Right ventricle myocardium inferior (tissue), 1 donor: ENCODE measurements at regions not wholly inside any gene's neighbourhood (a gene's known extent, or its start where the extent isn't known, plus 50 kb on each side); places are given as distances from the start of the nearest gene placed in this dataset.
"Not testable (repeated sequence)": the region's sequence is repeated elsewhere in the genome, so short reads cannot be mapped to it uniquely, and the experiment has no call there.

Experiments used
- ATAC-seq: fragments of 200-7000 bp; cut with Tn5 transposase; one replicate; pipeline ENCODE4 v1.9.1; 2020; ENCODE audit warnings: mild to moderate bottlenecking, moderate library complexity
- DNase-seq: peaks from one replicate; pipeline ENCODE4 v3.0.0; 2021; ENCODE audit errors: missing footprints
- intact Hi-C: fragments of 100-400 bp; cut with DNase I; formaldehyde crosslinking; loops from one replicate; pipeline ENCODE4 v1.11.0; 2022
- donor health status: DM: no; HTN: yes; CAD: no; lungs with severe emphysema.

GRCh38 chr5:40261984-40262383 is 417.7 kb upstream of the PTGER4 start:
- intact Hi-C loops: no loop called here
- no peak for DNase-seq
- no peak for ATAC-seq

DNA sequence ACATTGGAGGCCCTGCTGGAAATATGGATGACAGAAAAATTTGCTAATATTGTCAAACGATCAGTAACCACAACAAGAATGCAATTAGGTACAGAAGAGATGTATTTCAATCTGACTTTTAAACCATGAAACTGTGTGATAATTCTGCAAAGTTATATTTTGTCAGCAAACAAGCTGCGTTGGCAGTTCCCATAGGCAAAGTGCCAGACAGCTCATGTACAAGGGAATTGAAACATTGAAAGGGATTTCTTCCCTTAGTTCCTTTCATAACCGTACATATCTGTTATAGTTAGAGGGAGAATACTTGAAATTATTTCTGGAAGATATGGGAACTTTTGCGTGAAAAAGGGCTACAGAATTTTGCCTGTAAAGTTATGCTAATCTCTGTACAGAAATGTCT is 419.4 kb upstream of the PTGER4 start:
- intact Hi-C loops: no loop called here
- peak; percentile 67 for DNase-seq
- no peak for ATAC-seq

DNA sequence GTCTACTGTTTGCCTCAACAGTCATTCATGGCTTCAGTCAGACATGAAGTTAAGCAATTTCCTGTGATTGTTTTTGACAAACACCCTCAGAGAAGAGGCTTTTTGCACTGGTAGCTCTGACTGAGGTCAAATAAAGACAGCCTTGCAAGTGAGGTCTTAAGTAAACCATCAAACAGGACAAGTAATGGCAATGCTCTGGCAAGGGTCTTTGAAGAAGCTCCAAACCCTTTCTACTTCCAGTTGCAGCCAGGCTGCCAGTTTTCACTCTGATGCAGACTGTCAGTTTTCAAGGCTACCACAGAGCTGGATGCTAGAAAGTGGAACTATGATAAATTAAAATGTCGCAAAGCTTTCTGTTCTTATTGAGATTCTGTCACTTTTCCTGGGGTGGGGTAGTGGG is 421.5 kb upstream of the PTGER4 start:
- intact Hi-C loops: no loop called here
- ATAC-seq (no peak), DNase-seq (no peak)

DNA sequence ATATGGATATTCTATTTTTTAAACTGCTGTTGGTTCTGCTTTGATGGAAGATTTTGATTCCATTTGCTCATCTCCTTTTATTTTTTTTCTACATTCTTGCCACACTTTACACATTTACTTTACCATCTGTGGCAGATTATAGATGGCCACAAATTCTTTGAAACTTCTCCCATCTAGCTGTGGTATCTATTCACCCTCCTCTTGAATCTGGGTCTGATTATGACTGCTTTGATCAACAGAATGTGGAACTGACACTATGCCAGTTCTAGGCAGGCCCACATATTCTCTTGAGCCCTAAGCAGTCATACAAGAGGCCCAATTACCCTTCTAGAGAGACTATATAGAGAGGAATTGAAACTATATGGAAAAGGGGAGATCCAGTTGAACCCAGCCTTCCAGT is 439.0 kb upstream of the PTGER4 start:
- intact Hi-C loops: no loop called here
- DNase-seq (no peak), ATAC-seq (no peak)

DNA sequence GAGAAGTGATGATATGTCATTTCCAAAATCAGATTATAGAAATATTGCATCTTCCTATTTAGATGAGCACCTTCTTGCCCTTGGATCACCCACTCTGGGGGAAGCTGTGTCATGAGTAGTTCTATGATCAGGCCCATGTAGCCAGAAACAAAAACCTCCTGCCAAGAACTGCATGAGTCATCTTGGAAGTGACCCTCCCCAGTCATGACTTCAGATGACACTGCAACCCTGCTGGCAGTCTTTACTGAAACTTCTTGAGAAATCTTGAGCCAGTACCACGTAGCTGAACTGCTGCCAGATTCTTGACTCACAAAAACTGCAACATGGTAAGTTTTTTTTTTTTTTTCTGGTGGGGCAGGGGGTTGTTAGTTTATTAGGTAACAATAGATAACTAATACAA is 439.6 kb upstream of the PTGER4 start:
- intact Hi-C loops: no loop called here
- no peak for ATAC-seq
- no peak for DNase-seq

- no peak for ATAC-seq
- DNase-seq: no peak
- intact Hi-C loops: no loop called here
Measured at GRCh38 chr5:40238066-40238745, 441.5 kb upstream of the PTGER4 start.

DNA sequence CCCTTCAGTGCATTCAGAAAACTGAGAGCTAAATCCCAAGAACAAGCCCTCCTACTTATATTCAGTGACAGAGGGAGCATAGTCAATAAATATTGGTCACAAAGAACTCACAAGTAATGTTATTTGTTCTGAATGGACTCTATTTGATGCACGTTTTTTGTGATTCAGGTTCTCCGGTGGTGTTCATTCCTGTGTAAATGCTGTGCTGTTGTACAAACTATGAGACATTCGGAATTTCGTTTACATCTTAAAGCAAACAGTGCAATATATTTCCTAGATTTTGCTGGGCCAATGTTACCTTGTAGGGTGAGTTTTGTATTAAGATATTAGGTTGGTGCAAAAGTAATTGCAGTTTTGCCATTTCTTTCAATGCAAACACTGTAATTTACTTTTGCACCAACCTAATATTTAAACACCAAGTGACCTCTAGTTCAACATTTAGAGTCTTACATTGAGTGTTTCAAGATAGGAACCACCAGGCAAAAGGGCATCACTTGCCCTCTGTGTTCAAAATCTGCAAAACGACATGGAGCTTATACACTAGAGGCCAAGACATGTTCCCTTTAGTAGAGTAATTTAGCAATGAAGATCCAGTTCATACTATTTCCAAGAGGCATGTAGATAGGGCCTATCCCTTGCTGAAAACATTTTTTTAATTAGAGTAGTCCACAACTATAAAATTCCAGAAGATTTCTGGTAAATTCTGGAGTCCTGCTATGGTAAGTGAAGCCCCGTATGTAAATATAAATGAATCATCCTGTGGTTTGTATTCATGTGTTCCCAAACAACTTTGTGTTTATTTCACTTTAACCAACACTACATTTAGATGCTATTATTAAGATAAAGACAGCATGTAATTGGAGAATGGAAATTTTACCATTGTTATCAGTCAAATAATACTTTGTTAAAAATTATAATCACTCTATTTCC is 444.0 kb upstream of the PTGER4 start:
- no peak for ATAC-seq
- intact Hi-C loops: no loop called here

DNA sequence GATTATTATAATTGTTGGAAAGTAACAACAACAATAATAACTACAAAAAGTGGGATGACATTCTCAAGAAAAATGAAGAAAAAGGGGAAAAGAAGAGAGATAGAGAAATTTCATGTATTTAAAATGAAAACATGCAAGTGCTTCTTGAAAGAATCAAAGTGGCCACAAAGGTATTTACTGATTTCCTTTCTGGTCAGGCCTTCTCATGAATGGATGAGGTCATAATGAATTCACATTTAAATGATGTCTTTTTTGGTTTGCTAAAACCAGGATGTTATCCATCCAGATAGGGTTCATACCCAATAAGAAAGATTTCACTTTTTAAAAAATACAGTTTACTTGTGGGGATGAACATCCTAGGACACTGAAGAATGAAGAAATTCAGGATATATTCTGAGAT is 446.4 kb upstream of the PTGER4 start:
- intact Hi-C loops: no loop called here
- DNase-seq (no peak), ATAC-seq (no peak)

More for the DNA sequence above, 444.0 kb upstream of the PTGER4 start:
- DNase-seq: no peak

DNA sequence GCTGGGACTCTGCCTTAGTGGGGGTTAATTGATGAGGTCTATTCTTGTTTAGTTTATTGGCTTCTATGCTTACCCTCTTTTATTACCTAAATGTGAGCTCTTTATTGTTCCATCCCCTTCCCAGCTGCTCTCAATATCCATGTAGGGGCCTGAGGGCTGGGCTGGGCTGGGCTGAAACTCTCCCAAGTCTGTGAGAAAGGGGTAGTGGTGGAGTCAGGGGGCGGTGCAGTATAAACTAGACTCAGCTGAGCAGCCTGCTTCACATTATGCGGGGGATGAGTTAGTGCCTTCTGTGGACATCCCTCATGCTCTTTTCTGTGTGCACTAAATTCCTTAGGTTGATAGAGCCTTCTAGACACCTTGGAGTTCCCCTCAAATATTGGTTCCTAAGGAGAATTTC is 451.8 kb upstream of the PTGER4 start:
- DNase-seq: no peak
- ATAC-seq: no peak
- intact Hi-C loops: no loop called here

DNA sequence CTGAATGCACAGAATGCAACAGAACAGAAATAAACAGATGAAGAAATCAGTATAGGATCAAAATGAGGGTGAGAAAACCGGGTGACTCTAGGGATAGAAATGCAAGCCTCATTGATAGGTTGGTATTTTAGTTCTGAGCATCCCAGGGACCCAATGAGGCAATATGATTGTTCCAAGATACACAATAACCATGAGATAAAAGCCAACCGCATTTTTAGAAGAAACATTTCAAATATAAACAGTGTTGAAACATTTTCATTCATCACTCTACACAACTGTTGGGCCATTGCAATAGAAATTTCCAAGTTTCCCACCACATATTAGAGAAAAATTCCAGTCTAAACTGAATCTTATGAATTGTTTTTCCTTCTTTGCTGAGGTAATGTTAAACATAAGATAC is 452.3 kb upstream of the PTGER4 start:
- DNase-seq: no peak
- intact Hi-C loops: no loop called here
- no peak for ATAC-seq

DNA sequence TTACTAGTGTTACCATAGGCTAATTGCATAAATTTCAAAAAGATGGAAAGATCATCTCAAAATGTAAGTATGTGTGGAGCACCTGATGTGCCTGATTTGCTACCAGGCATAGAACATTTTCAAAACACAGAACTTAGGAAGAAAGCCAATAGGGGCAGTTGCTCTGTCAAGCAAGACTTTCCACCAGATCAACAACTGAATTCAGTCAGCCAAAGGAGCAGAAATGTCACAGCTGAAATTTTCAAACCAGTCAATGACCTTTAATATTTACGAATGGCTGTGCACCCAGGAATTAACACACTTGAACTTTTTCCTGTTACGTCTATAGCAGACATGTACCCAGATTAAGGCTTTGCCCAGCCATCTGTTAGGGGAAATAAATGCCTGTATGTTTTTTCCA is 452.8 kb upstream of the PTGER4 start:
- ATAC-seq: no peak
- no peak for DNase-seq
- intact Hi-C loops: no loop called here

DNA sequence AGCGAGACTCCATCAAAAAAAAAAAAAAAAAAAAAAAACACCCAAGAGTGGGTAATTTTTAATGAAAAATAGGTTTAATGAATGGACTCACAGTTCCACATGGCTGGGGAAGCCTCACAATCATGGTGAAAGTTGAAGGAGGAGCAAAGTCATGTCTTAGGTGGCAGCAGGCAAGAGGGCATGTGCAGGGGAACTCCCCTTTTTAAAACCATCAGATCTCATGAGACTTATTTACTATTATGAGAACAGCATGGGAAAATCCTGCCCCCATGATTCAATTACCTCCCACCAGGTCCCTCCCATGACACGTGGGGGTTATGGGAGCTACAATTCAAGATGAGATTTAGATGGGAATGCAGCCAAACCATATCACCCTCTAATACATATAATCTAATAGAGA is 454.6 kb upstream of the PTGER4 start:
- ATAC-seq, intact Hi-C loops, DNase-seq: not testable (repeated sequence)

GRCh38 chr5:40224421-40224820 is 455.3 kb upstream of the PTGER4 start:
- ATAC-seq: no peak
- intact Hi-C loops: no loop called here
- DNase-seq: no peak

DNA sequence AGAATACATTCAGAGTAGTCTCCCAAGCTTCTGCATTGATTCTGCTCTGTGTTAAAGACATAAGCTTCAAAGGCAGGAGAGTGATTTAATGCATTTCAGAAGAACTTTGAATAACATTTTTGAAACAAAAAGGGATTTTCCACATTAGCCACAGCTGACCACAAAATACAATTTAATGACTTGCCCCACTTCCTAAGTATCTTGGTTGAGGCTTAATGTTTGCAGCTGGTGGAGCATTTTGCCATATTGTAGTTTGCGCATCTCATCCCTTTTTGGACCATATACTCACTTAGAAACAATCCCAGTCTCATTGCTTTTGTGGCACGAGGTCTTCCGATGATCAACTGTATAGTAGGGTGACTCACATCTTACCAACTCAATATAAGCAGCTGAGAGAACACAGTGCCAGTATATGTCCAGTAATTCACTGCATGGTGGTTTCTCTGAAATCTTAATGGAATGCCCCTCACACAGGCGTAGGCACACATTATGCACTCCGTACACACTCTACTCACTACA is 455.8 kb upstream of the PTGER4 start:
- ATAC-seq: no peak
- intact Hi-C loops: no loop called here

GRCh38 chr5:40221796-40222195 is 457.9 kb upstream of the PTGER4 start:
- intact Hi-C loops: no loop called here
- ATAC-seq (no peak), DNase-seq (no peak)

More for the DNA sequence above, 455.8 kb upstream of the PTGER4 start:
- no peak for DNase-seq

- DNase-seq (no peak), ATAC-seq (no peak)
- intact Hi-C loops: no loop called here
Measured at GRCh38 chr5:40221255-40221654, 458.5 kb upstream of the PTGER4 start.

DNA sequence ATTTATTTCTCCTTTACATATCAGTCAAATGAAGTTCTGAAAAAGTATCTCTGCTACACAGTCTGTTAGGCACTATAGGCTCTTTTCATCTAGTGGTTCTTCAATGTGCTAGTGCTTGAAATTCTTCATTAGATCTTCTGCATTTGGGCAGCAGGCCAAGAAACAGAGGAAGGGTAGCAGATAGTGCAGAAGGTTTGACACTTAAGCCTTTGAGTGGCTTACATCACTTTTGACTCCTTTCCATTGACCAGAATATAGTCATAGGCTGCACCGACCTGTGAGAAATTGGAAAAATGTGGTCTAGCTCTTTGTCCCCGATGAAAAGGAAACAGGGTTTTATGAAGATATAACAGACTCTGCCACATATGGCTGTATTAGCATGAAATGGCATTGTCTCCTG is 459.5 kb upstream of the PTGER4 start:
- no peak for DNase-seq
- no peak for ATAC-seq
- intact Hi-C loops: no loop called here

GRCh38 chr5:40217553-40217952 is 462.2 kb upstream of the PTGER4 start:
- ATAC-seq: no peak
- no peak for DNase-seq
- intact Hi-C loops: no loop called here

- DNase-seq (no peak), ATAC-seq (no peak)
- intact Hi-C loops: no loop called here
Measured at GRCh38 chr5:40210694-40211093, 469.0 kb upstream of the PTGER4 start.

DNA sequence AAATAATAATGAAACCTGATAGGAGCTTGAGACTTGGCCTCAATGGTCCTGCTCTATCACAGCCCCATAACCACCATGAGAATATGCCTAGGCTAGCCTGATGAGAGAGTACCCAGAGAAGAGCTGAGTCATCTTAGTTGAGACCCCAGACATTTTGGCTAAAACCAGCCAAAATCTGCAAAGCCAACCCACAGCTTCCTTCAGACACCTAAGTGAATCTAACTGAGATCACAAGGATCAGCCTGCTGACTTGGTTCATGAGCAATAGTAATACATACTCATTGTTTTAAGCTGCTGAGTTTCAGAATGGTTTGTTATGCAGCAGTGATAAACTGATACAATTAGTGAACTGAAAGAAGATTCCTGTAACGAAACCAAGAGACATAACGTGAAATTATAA is 473.7 kb upstream of the PTGER4 start:
- DNase-seq (no peak), ATAC-seq (no peak)
- intact Hi-C loops: no loop called here
